Heart right ventricle (tissue), 16 donors: ENCODE measurements at regions not wholly inside any gene's neighbourhood (a gene's known extent, or its start where the extent isn't known, plus 50 kb on each side); places are given as distances from the start of the nearest gene placed in this dataset.

Source experiments
- ATAC-seq, 8 donors: fragments of 200-7000 bp; cut with Tn5 transposase; one replicate each; pipeline ENCODE4 v1.9.1; 2020; ENCODE audit warnings: mild to moderate bottlenecking in 8 of 8, moderate library complexity in 8 of 8, moderate number of reproducible peaks in 1 of 8
- DNase-seq, 2 donors: peaks; one replicate each; pipeline ENCODE4 v3.0.0-alpha.2; 2020
- H3K27ac ChIP-seq, 10 donors: fragments of 200-600 bp; sonication (generic) in 2 of 10; one replicate each; pipeline versions ENCODE4 v1.5.0 to v1.8.0; 2020 to 2022; ENCODE audit warnings: mild to moderate bottlenecking in 3 of 10
- H3K27me3 ChIP-seq, 7 donors: fragments of 200-600 bp; one replicate each; pipeline ENCODE4 v1.8.0; 2021 to 2022; ENCODE audit warnings: mild to moderate bottlenecking in 2 of 7
- H3K36me3 ChIP-seq, 9 donors: fragments of 200-600 bp; sonication (generic) in 1 of 9; one replicate each; pipeline versions ENCODE4 v1.5.0 to v1.8.0; 2020 to 2022; ENCODE audit warnings: mild to moderate bottlenecking in 2 of 9
- H3K4me1 ChIP-seq, 9 donors: fragments of 200-600 bp; sonication (generic) in 1 of 9; one replicate each; pipeline versions ENCODE4 v1.5.0 to v1.8.0; 2020 to 2022; ENCODE audit warnings: mild to moderate bottlenecking in 4 of 9
- H3K4me3 ChIP-seq, 10 donors: fragments of 200-600 bp; sonication (generic) in 2 of 10; one replicate each; pipeline versions ENCODE4 v1.5.0 to v1.8.0; 2020 to 2022; ENCODE audit warnings: mild to moderate bottlenecking in 7 of 10, moderate library complexity in 2 of 10
- H3K9me3 ChIP-seq, 11 donors: fragments of 200-600 bp in 10 of 11; sonication (generic) in 2 of 11; one replicate each; pipeline versions ENCODE4 v1.5.0 to v1.8.0; 2013 to 2022; ENCODE audit warnings: mild to moderate bottlenecking in 2 of 11, control low read depth in 1 of 11, moderate library complexity in 1 of 11
- WGBS, 2 donors: extraction: QIAGEN DNeasy Blood & Tissue Kit; methylation state at CpG; one replicate each; pipeline ENCODE4 v1.1.7; 2013; ENCODE audit warnings: inconsistent platforms in 1 of 2; 5-methylcytosine and 5-hydroxymethylcytosine counted together
- intact Hi-C, 10 donors: fragments of 100-400 bp; cut with DNase I; formaldehyde crosslinking; loops; one replicate each; pipeline versions ENCODE4 v1.11.1 to v1.14.2; 2022
- TF ChIP-seq, protein P1 (sequence below), 9 donors: fragments of 200-600 bp; sonication (generic) in 2 of 9; IDR thresholded peaks; one replicate each; pipeline versions ENCODE4 v1.5.0 to v1.8.0; 2021 to 2022; ENCODE audit warnings: antibody characterized with exemption in 9 of 9, mild to moderate bottlenecking in 5 of 9, moderate library complexity in 1 of 9
- donor health status: Arrhythmogenic right ventricular cardiomyopathy.
- donor health status: ischemic (EF 13 %, LVEDD 7.1; RV severe dilation, severe dysfunction).
- donor health status: healthy with polysubstance abuse.
- donor health status: DM: no; HTN: yes; CAD: no.
- donor health status: DM: no; HTN: no; CAD: no.
- donor health status: ischemic (EF 25% LVEDD 6.9; RV normal size, moderate dysfunction).
- donor health status: ischemic (EF 25% LVEDD 5.7; RV mildly dilated, moderate dysfunction).
- donor health status: healthy.
- donor health status: DM: yes; HTN: yes; CAD: no.
- donor health status: Ischemic cardiomyopathy.
- donor health status: ischemic (EF 35%, LVEDD 5.7; RV mildly dilated, moderate dysfunction).
- donor health status: nonischemic (EF 11% LVEDD 7.7; RV severe dilation, severe dysfunction).
- donor health status: DM: yes; HTN: yes; CAD: no.
- donor health status: PGD.
- donor health status: ischemic (EF 29% LVEDD 5.4; RV normal size, mild dysfunction).
- donor health status: nonischemic (EF 23%, LVEDD 6.1; RV moderate dilation, normal function).

DNA sequence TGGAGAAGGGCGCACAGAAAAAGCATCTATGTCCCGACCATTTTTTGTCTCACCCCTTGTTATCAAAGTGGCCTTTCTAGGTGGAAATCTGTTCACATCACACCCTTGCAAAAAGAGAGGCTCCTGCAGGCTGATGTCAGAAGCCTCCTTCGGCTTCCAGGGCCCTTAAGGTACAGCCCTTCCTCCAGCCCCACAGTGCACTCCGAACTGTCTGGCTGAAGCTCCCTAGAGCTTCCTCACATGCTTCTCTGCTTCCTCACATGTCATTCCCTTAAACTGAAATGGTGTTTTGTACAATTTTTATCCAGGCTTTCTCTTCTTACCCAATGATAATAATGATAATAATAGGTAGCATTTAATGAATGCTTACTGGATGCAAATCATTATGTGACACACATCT, 210.3 kb downstream of the INHBA start:
- Histone ChIP-seq H3K27ac (no peak overlapping the region), H3K4me3 (no peak overlapping the region), H3K27me3 (no peaks in the 10 kb centered on the region), H3K4me1 (peaks cover 0 to 16% (median 5%) of the 10 kb centered on the region in 9 donors), H3K9me3 (no peaks in the 10 kb centered on the region), H3K36me3 (no peaks in the 10 kb centered on the region)
- ATAC-seq (no peak), DNase-seq (no peak)
- 55 to 69% methylated on average over 4 of the region's 4 CpGs for WGBS, 2 donors
- TF ChIP-seq, protein P1, sequence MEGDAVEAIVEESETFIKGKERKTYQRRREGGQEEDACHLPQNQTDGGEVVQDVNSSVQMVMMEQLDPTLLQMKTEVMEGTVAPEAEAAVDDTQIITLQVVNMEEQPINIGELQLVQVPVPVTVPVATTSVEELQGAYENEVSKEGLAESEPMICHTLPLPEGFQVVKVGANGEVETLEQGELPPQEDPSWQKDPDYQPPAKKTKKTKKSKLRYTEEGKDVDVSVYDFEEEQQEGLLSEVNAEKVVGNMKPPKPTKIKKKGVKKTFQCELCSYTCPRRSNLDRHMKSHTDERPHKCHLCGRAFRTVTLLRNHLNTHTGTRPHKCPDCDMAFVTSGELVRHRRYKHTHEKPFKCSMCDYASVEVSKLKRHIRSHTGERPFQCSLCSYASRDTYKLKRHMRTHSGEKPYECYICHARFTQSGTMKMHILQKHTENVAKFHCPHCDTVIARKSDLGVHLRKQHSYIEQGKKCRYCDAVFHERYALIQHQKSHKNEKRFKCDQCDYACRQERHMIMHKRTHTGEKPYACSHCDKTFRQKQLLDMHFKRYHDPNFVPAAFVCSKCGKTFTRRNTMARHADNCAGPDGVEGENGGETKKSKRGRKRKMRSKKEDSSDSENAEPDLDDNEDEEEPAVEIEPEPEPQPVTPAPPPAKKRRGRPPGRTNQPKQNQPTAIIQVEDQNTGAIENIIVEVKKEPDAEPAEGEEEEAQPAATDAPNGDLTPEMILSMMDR (IDR thresholded peaks at IDR 0.05) = no peak
- intact Hi-C loops = no loop called here

- no peak overlapping the region for H3K4me3 ChIP-seq
- no peak overlapping the region for H3K27ac ChIP-seq
- H3K27me3 ChIP-seq = no peaks in the 10 kb centered on the region
- intact Hi-C loops = no loop called here
- DNase-seq (no peak), ATAC-seq (peak in 1 of 8 donors; percentile 77)
- WGBS, 2 donors = 46 to 62% methylated on average over 3 of the region's 3 CpGs
- TF ChIP-seq, protein P1 (IDR thresholded peaks at IDR 0.05) = no peak
- H3K4me1 ChIP-seq = peaks cover 0 to 16% (median 5%) of the 10 kb centered on the region in 9 donors
- no peaks in the 10 kb centered on the region for H3K9me3 ChIP-seq
- no peaks in the 10 kb centered on the region for H3K36me3 ChIP-seq
These were observed 210.9 kb downstream of the INHBA start for GRCh38 chr7:41491883-41492471.

DNA sequence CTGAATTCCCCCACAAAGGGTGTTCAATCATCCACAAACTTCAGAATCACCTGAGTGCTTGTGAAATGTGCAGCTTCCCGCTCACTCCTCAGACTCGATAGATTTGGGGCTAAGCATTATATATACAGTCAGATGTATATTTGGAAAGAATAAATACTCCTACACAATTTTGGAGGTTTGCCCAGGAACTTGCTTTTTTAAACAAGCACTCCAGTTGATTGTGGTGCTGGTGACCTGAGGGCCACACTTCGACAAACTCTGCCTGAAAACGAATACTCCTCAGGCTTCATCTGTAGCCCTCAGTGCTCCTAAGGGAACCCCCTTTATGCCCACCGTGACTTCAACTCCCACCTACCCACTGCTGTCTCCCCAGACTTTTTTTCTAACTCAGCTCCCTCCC, 211.6 kb downstream of the INHBA start:
- no peak overlapping the region for H3K4me3 ChIP-seq
- H3K9me3 ChIP-seq = no peaks in the 10 kb centered on the region
- intact Hi-C loops = no loop called here
- ATAC-seq (no peak), DNase-seq (no peak)
- H3K36me3 ChIP-seq = no peaks in the 10 kb centered on the region
- H3K27me3 ChIP-seq = no peaks in the 10 kb centered on the region
- TF ChIP-seq, protein P1 (IDR thresholded peaks at IDR 0.05) = no peak
- H3K27ac ChIP-seq = no peak overlapping the region
- WGBS, 2 donors = 40 to 43% methylated on average over 5 of the region's 5 CpGs
- H3K4me1 ChIP-seq = peaks cover 0 to 16% (median 5%) of the 10 kb centered on the region in 9 donors

DNA sequence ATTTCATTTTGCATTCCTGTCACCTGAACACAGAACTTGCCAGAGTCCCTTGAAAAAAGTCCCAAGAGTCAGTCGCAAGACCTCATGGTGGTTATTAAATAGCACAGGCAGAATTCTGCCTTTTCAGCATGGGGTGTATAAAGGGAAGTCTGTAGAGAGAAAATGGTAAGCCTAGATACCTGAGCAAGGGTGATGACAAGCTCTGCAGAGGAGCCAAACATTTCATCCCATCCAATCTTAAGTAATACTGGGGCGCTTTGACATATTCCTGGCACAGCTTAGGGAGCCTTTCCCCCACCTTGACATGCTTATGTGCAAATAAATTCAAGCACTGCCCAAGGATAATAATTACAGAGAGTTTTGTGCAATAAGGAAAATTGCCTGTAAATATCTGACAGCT, 213.0 kb downstream of the INHBA start:
- intact Hi-C loops = no loop called here
- no peak overlapping the region for H3K4me3 ChIP-seq
- 53 to 67% methylated on average over 2 of the region's 2 CpGs for WGBS, 2 donors
- H3K27ac ChIP-seq = no peak overlapping the region
- no peak for DNase-seq
- no peaks in the 10 kb centered on the region for H3K27me3 ChIP-seq
- peaks cover 0 to 16% (median 5%) of the 10 kb centered on the region in 9 donors for H3K4me1 ChIP-seq
- TF ChIP-seq, protein P1 (IDR thresholded peaks at IDR 0.05) = no peak
- H3K9me3 ChIP-seq = peaks cover 0 to 5% (median 0%) of the 10 kb centered on the region in 11 donors
- ATAC-seq = peak in 3 of 8 donors; percentile 51 to 70 (median 66)
- no peaks in the 10 kb centered on the region for H3K36me3 ChIP-seq
